GM12872 (cell line): ENCODE measurements at regions not wholly inside any gene's neighbourhood (a gene's known extent, or its start where the extent isn't known, plus 50 kb on each side); places are given as distances from the start of the nearest gene placed in this dataset.

Source experiments
- CTCF ChIP-seq: IDR thresholded peaks from 3 replicates; pipeline ENCODE4 v1.5.1; 2011; ENCODE audit warnings: low read depth, mild to moderate bottlenecking, low read length, moderate library complexity; ENCODE audit not compliant: insufficient read depth

- TF ChIP-seq CTCF: no peak
Observed at GRCh38 chr2:8160959-8161358, 520.9 kb upstream of the ID2 start.

- TF ChIP-seq CTCF: no peak
Observed at GRCh38 chr2:8162552-8162951, 519.3 kb upstream of the ID2 start.

- no peak for TF ChIP-seq CTCF
Observed at GRCh38 chr2:8165550-8165949, 516.3 kb upstream of the ID2 start.

- TF ChIP-seq CTCF: no peak
Observed at GRCh38 chr2:8168022-8168717, 513.7 kb upstream of the ID2 start.

GRCh38 chr2:8168876-8169424, 512.9 kb upstream of the ID2 start:
- TF ChIP-seq CTCF: no peak

- TF ChIP-seq CTCF: no peak
Observed at GRCh38 chr2:8169443-8169842, 512.4 kb upstream of the ID2 start.

- no peak for TF ChIP-seq CTCF
Observed at GRCh38 chr2:8170552-8171327, 511.1 kb upstream of the ID2 start.
